GM18951 (cell line): ENCODE measurements at regions not wholly inside any gene's neighbourhood (a gene's known extent, or its start where the extent isn't known, plus 50 kb on each side); places are given as distances from the start of the nearest gene placed in this dataset.

Experiments
- POLR2A ChIP-seq: IDR thresholded peaks from 4 replicates; pipeline ENCODE4 v1.6.1; 2011; ENCODE audit warnings: mild to moderate bottlenecking; ENCODE audit not compliant: insufficient read length, insufficient read depth; ENCODE audit errors: extremely low read depth
- in situ Hi-C: fragments of 300-500 bp; cut with MboI; formaldehyde crosslinking; loops from one replicate; pipeline ENCODE4 v1.12.0; 2022; ENCODE audit warnings: low sequenced_read_pairs, mixed read lengths, inconsistent platforms; ENCODE audit not compliant: unreplicated experiment

- no peak for TF ChIP-seq POLR2A
- in situ Hi-C loops = no loop called here
These were observed 245.0 kb upstream of the RBBP8 start for GRCh38 chr18:22687892-22688680.

GRCh38 chr18:22688877-22689496 is 244.1 kb upstream of the RBBP8 start:
- TF ChIP-seq POLR2A = no peak
- in situ Hi-C loops = no loop called here

GRCh38 chr18:22689712-22690111 is 243.4 kb upstream of the RBBP8 start:
- in situ Hi-C loops = no loop called here
- TF ChIP-seq POLR2A = no peak

- in situ Hi-C loops = no loop called here
- no peak for TF ChIP-seq POLR2A
These were observed 242.6 kb upstream of the RBBP8 start for GRCh38 chr18:22690556-22690955.

- TF ChIP-seq POLR2A = no peak
- in situ Hi-C loops = no loop called here
These were observed 241.0 kb upstream of the RBBP8 start for GRCh38 chr18:22691946-22692710.

- in situ Hi-C loops = no loop called here
- no peak for TF ChIP-seq POLR2A
These were observed 238.2 kb upstream of the RBBP8 start for GRCh38 chr18:22694954-22695353.

- no peak for TF ChIP-seq POLR2A
- in situ Hi-C loops = no loop called here
These were observed 237.5 kb upstream of the RBBP8 start for GRCh38 chr18:22695674-22696073.

GRCh38 chr18:22697561-22697960 is 235.6 kb upstream of the RBBP8 start:
- in situ Hi-C loops = no loop called here
- no peak for TF ChIP-seq POLR2A

GRCh38 chr18:22698711-22699110 is 234.4 kb upstream of the RBBP8 start:
- no peak for TF ChIP-seq POLR2A
- in situ Hi-C loops = no loop called here

- in situ Hi-C loops = no loop called here
- no peak for TF ChIP-seq POLR2A
These were observed 233.5 kb upstream of the RBBP8 start for GRCh38 chr18:22699629-22700028.

GRCh38 chr18:22700920-22701319 is 232.2 kb upstream of the RBBP8 start:
- TF ChIP-seq POLR2A = no peak
- in situ Hi-C loops = no loop called here

- no peak for TF ChIP-seq POLR2A
- in situ Hi-C loops = no loop called here
These were observed 231.8 kb upstream of the RBBP8 start for GRCh38 chr18:22701326-22701725.

- in situ Hi-C loops = no loop called here
These were observed 231.3 kb upstream of the RBBP8 start for GRCh38 chr18:22701795-22702194.

More at GRCh38 chr18:22701795-22702194, 231.3 kb upstream of the RBBP8 start:
- TF ChIP-seq POLR2A = no peak
